Activated naive CD4-positive, alpha-beta T cell treated with anti-CD3 and anti-CD28 coated beads, Interleukin-2, amount 50 U/mL, for 24 hours (primary cell): ENCODE measurements at regions not wholly inside any gene's neighbourhood (a gene's known extent, or its start where the extent isn't known, plus 50 kb on each side); places are given as distances from the start of the nearest gene placed in this dataset.
A peak's percentile ranks its signal among the peaks of the same experiment; 100 is the strongest.

Experiments used
- H3K27ac Mint-ChIP-seq: one replicate; pipeline ENCODE4 v1.8.0; 2021; ENCODE audit warnings: mild to moderate bottlenecking, mixed read lengths
- H3K27me3 Mint-ChIP-seq: one replicate; pipeline ENCODE4 v1.8.0; 2021; ENCODE audit warnings: mixed read lengths
- H3K36me3 Mint-ChIP-seq: one replicate; pipeline ENCODE4 v1.8.0; 2021; ENCODE audit warnings: mixed read lengths
- H3K4me1 Mint-ChIP-seq: one replicate; pipeline ENCODE4 v1.8.0; 2021; ENCODE audit warnings: mixed read lengths
- H3K4me3 Mint-ChIP-seq: one replicate; pipeline ENCODE4 v1.8.0; 2021; ENCODE audit warnings: mild to moderate bottlenecking, mixed read lengths
- H3K9me3 Mint-ChIP-seq: one replicate; pipeline ENCODE4 v1.8.0; 2021; ENCODE audit warnings: mixed read lengths

- Mint-ChIP-seq H3K4me1 (peaks cover 14% of the 10 kb centered on the region), H3K4me3 (no peak overlapping the region), H3K36me3 (no peaks in the 10 kb centered on the region), H3K9me3 (no peaks in the 10 kb centered on the region), H3K27ac (no peak overlapping the region), H3K27me3 (peaks cover 3% of the 10 kb centered on the region)
Observed at GRCh38 chr7:3215624-3216585, 85.1 kb upstream of the SDK1 start.

DNA sequence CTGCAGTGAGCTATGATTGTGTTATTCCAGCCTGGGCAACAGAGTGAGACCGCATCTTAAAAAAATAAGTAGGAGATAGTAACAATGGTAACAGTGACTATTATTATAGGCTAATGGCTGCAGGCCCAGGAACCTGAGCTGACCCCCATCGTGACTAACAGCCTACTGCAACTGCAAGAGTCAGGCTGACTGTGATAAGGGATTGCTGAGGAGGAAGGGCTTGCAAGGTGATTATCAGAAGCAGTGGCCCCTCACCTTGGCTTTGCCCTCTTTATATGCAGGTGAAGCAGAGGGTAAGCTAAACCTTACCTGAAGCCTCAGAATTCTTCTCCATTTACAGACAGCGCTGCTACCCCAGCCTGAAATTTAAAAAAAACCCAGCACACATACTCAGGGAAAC is 83.9 kb upstream of the SDK1 start:
- Mint-ChIP-seq H3K4me1 (peaks cover 14% of the 10 kb centered on the region), H3K27ac (no peak overlapping the region), H3K36me3 (no peaks in the 10 kb centered on the region), H3K27me3 (peaks cover 3% of the 10 kb centered on the region), H3K4me3 (no peak overlapping the region), H3K9me3 (no peaks in the 10 kb centered on the region)

DNA sequence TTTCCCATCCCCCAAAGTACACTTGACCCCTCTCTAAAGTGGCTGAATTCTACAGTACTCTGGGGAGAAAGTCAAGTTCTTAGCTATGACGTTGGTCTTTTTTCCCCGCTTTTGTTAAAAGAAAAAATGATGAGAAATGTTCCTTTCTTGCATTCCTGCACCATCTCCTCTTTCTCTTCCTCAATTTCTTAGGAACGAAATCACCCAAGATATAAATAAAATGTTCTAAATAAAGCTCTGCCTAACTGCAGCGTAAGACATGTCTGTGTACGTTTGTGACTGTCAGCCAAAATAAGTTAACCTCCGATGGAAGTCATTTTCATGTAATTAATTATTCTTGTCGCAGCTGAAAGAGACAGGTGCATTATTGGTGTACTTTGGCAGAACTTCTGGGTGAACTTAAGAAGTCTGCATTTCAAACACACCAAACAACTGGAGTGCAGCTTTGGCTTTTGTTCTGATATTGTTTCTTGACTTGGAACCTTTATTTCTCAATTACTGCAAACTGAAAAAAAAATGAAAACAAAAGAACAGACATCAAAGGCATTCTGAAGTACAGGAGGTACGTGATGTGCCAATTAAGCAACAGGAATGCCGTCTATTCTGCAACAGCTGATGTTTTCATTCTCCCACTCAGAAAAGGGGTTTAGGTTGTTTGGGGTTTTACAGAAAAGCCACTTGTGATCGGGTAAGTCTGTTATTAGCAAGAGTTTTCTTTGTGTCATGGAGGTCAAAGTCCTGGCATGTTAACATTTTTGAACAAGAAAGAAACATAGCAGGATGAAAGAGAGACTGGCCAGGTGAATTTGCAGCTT is 82.4 kb upstream of the SDK1 start:
- peaks cover 3% of the 10 kb centered on the region for H3K27me3 Mint-ChIP-seq
- no peaks in the 10 kb centered on the region for H3K9me3 Mint-ChIP-seq
- H3K27ac Mint-ChIP-seq = no peak overlapping the region
- no peaks in the 10 kb centered on the region for H3K36me3 Mint-ChIP-seq
- peaks cover 14% of the 10 kb centered on the region for H3K4me1 Mint-ChIP-seq
- H3K4me3 Mint-ChIP-seq = no peak overlapping the region

GRCh38 chr7:3229904-3230470 is 71.1 kb upstream of the SDK1 start:
- no peaks in the 10 kb centered on the region for H3K9me3 Mint-ChIP-seq
- H3K27ac Mint-ChIP-seq = peak overlapping the region; percentile 24
- H3K4me1 Mint-ChIP-seq = peaks cover 27% of the 10 kb centered on the region
- no peaks in the 10 kb centered on the region for H3K27me3 Mint-ChIP-seq
- H3K36me3 Mint-ChIP-seq = no peaks in the 10 kb centered on the region
- H3K4me3 Mint-ChIP-seq = no peak overlapping the region

GRCh38 chr7:3230908-3231307 is 70.1 kb upstream of the SDK1 start:
- H3K27ac Mint-ChIP-seq = no peak overlapping the region

DNA sequence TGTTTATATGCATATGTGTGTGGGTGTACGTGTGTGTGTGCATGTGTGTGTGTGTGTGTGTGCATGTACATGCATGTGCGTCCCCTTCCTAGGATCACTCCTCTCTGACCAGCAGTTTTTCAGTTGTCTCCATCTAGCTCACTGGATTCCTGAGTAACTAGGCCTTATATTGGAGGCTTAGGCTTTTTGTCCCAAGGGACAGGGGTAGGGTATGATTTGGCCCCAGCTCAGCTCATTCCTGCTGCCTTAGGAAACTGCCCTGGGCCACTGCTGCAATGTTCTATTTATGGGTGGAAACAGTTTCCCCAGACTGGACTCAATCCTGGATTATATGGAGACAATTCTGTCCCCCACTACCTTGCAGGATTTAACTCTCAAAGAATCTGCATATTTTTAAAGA is 68.8 kb upstream of the SDK1 start:
- Mint-ChIP-seq H3K36me3 (peaks cover 3% of the 10 kb centered on the region), H3K27ac (no peak overlapping the region), H3K9me3 (peaks cover 7% of the 10 kb centered on the region), H3K4me1 (peaks cover 20% of the 10 kb centered on the region), H3K4me3 (no peak overlapping the region), H3K27me3 (no peaks in the 10 kb centered on the region)

More at GRCh38 chr7:3230908-3231307, 70.1 kb upstream of the SDK1 start:
- Mint-ChIP-seq H3K9me3 (peaks cover 7% of the 10 kb centered on the region), H3K27me3 (no peaks in the 10 kb centered on the region), H3K36me3 (peaks cover 3% of the 10 kb centered on the region), H3K4me3 (no peak overlapping the region), H3K4me1 (peaks cover 27% of the 10 kb centered on the region)

DNA sequence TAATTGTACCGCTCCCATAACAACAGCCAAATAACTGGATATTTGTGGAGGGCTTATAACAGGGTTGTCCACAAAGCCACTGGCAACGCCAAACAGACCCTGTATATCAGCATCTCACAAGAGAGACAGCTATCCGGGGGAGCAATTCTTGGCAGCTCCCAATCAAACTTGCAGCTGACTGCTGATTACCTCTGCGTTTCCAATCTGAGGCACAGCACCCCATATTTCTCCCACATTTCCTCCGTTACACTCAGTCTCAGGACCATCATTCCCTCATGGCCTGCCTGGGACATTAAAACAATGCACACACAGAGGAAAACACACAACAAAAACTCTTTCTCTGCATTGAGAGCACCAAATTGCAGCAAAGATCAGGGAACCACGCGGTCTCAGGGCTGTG is 67.8 kb upstream of the SDK1 start:
- H3K27ac Mint-ChIP-seq = no peak overlapping the region
- H3K4me3 Mint-ChIP-seq = no peak overlapping the region
- H3K9me3 Mint-ChIP-seq = peaks cover 7% of the 10 kb centered on the region
- H3K27me3 Mint-ChIP-seq = no peaks in the 10 kb centered on the region
- peaks cover 3% of the 10 kb centered on the region for H3K36me3 Mint-ChIP-seq
- H3K4me1 Mint-ChIP-seq = peaks cover 12% of the 10 kb centered on the region

GRCh38 chr7:3234051-3234450 is 67.0 kb upstream of the SDK1 start:
- H3K4me3 Mint-ChIP-seq = no peak overlapping the region
- H3K27me3 Mint-ChIP-seq = no peaks in the 10 kb centered on the region
- peaks cover 7% of the 10 kb centered on the region for H3K9me3 Mint-ChIP-seq

DNA sequence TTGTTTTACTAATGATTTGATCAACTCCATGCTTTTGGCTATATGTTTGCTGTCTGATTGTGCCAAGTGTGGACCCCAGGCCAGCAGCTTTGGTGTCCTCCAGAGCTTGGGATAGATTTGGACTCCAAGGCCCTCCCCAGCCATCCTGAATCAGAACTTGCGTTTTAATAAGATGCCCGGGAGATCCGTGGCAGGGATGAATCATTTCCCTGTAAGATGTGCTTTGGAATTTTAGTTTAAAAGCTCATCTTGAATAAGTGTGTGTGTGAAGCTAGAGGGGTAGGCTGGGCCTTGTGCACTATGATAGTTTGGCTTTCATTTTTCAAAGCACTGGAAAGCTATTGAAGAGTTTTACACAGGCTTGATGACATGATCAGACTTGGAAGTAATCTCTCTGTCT is 66.2 kb upstream of the SDK1 start:
- Mint-ChIP-seq H3K9me3 (peaks cover 7% of the 10 kb centered on the region), H3K27ac (no peak overlapping the region), H3K27me3 (no peaks in the 10 kb centered on the region), H3K36me3 (peaks cover 3% of the 10 kb centered on the region), H3K4me3 (no peak overlapping the region), H3K4me1 (no peaks in the 10 kb centered on the region)

More at GRCh38 chr7:3234051-3234450, 67.0 kb upstream of the SDK1 start:
- peaks cover 5% of the 10 kb centered on the region for H3K4me1 Mint-ChIP-seq
- H3K27ac Mint-ChIP-seq = no peak overlapping the region
- H3K36me3 Mint-ChIP-seq = peaks cover 3% of the 10 kb centered on the region

DNA sequence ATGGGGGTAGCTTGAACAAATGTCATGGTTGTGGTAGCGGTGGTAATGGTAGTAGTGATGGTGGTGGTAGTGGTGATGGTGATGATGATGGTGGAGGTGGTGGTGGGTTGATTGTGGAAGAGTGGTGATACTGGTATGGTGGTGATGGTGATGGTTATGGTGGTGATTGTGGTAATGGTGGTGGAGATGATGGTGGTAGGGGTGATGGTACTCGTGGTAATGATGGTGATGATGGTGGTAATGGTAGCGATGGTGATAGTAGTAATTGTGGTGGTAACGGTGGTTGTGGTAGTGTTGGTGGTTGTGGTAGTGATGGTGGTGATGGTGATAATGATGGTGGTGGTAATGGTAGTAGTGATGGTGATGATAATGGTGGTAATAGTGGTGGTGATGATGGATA is 65.7 kb upstream of the SDK1 start:
- no peaks in the 10 kb centered on the region for H3K27me3 Mint-ChIP-seq
- peaks cover 7% of the 10 kb centered on the region for H3K9me3 Mint-ChIP-seq
- H3K27ac Mint-ChIP-seq = no peak overlapping the region
- H3K36me3 Mint-ChIP-seq = peaks cover 3% of the 10 kb centered on the region
- H3K4me1 Mint-ChIP-seq = no peaks in the 10 kb centered on the region
- no peak overlapping the region for H3K4me3 Mint-ChIP-seq

DNA sequence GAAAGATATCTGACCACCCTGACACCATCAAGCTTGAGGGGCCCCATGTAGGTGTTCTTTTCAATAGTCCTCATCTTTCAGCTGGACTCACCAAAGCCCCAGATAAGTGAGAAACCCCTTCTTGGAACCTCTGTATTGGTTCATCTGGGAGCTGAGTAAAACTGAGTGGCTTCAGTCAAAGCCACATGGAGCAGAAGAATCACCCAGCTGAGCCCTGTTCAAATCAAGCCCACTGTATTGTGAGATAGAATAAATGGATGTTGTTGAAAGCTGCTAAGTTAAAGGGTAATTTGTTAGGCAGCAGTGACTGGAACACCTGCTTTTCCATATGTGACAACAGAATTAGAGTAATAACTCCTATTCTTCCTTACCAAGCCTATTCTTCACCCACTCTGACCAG is 64.8 kb upstream of the SDK1 start:
- Mint-ChIP-seq H3K27ac (no peak overlapping the region), H3K27me3 (no peaks in the 10 kb centered on the region), H3K4me3 (no peak overlapping the region), H3K36me3 (peaks cover 3% of the 10 kb centered on the region), H3K9me3 (peaks cover 7% of the 10 kb centered on the region), H3K4me1 (no peaks in the 10 kb centered on the region)

- peaks cover 3% of the 10 kb centered on the region for H3K36me3 Mint-ChIP-seq
- H3K4me1 Mint-ChIP-seq = no peaks in the 10 kb centered on the region
- no peaks in the 10 kb centered on the region for H3K27me3 Mint-ChIP-seq
Observed at GRCh38 chr7:3238525-3239210, 62.4 kb upstream of the SDK1 start.

GRCh38 chr7:3239291-3239691 is 61.8 kb upstream of the SDK1 start:
- Mint-ChIP-seq H3K4me3 (no peak overlapping the region), H3K36me3 (peaks cover 3% of the 10 kb centered on the region), H3K4me1 (no peaks in the 10 kb centered on the region), H3K9me3 (peaks cover 7% of the 10 kb centered on the region), H3K27me3 (no peaks in the 10 kb centered on the region), H3K27ac (no peak overlapping the region)

More at GRCh38 chr7:3238525-3239210, 62.4 kb upstream of the SDK1 start:
- H3K4me3 Mint-ChIP-seq = no peak overlapping the region
- peaks cover 7% of the 10 kb centered on the region for H3K9me3 Mint-ChIP-seq
- no peak overlapping the region for H3K27ac Mint-ChIP-seq

GRCh38 chr7:3240826-3241430 is 60.1 kb upstream of the SDK1 start:
- Mint-ChIP-seq H3K27ac (no peak overlapping the region), H3K36me3 (no peaks in the 10 kb centered on the region), H3K27me3 (no peaks in the 10 kb centered on the region), H3K4me3 (no peak overlapping the region), H3K9me3 (no peaks in the 10 kb centered on the region), H3K4me1 (no peaks in the 10 kb centered on the region)

DNA sequence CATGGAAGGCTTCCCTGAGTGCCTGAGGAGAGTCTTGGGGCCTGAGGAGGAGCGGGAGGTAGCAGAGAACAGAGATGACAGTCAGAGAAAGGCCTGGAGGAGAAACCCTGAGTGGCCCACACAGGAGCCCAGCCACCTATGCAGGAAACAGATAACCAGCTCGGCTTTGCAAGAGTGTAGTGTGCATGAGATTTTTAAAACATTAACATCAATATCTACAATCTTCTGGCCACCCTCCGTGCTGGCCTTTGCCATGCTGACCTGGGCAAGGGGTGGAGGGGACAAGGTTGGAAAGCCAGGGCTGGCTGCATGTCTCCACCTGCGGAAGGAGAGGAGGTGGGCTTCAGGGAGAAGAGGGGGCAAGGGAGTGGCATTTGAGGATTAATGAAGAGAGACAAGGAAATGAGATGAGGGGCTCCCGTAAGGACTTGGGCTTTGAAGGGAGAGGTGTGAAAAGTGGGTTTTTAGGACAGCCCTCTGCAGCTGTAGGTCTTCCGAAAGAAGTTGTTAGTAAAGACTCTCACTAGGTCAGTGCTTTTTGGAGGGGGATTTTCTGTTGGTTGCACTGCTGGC is 59.3 kb upstream of the SDK1 start:
- H3K36me3 Mint-ChIP-seq = no peaks in the 10 kb centered on the region
- no peak overlapping the region for H3K4me3 Mint-ChIP-seq
- no peaks in the 10 kb centered on the region for H3K9me3 Mint-ChIP-seq
- H3K4me1 Mint-ChIP-seq = no peaks in the 10 kb centered on the region
- H3K27me3 Mint-ChIP-seq = no peaks in the 10 kb centered on the region
- no peak overlapping the region for H3K27ac Mint-ChIP-seq
